Transverse colon (tissue), 3 donors: ENCODE measurements at regions not wholly inside any gene's neighbourhood (a gene's known extent, or its start where the extent isn't known, plus 50 kb on each side); places are given as distances from the start of the nearest gene placed in this dataset.

Experiments used
- CTCF ChIP-seq, 5 experiments: fragments of 200-600 bp in 3 of 5; fragments of 450-650 bp in 2 of 5; sonication (generic) in 3 of 5; IDR thresholded peaks; 1 replicate in 2 of 5; 2 replicates in 3 of 5; pipeline ENCODE4 v1.5.1; 2016 to 2017; ENCODE audit warnings: antibody characterized with exemption in 5 of 5, inconsistent platforms in 3 of 5, mild to moderate bottlenecking in 2 of 5, moderate library complexity in 1 of 5
- POLR2A ChIP-seq: fragments of 450-650 bp; IDR thresholded peaks from one replicate; pipeline ENCODE4 v1.6.1; 2016; ENCODE audit warnings: antibody characterized with exemption, mild to moderate bottlenecking, moderate library complexity

DNA sequence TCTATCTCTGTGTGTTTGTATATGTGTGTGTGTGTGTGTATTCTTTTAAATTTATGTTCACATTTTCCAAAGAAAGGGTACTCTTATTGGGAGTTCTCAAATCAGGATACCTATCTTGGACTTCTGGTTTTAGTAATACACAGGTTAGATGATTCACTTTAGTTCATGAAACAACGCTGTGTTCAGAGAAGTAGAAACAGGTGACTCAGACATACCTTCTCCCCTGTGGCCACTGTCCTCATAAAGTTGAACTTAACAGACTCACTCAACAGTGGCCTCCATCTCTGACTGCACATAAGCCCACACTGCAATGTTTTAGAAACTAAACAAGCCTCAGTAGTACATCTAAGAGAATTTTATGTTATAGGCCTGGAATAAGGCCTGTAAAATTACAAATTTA is 566.6 kb upstream of the VRK2 start:
- TF ChIP-seq CTCF (IDR thresholded peaks at IDR 0.05) (no peak), POLR2A (no peak)
